Islet precursor cell (in vitro differentiated cells): ENCODE measurements at regions not wholly inside any gene's neighbourhood (a gene's known extent, or its start where the extent isn't known, plus 50 kb on each side); places are given as distances from the start of the nearest gene placed in this dataset.
"Not testable (repeated sequence)": the region's sequence is repeated elsewhere in the genome, so short reads cannot be mapped to it uniquely, and the experiment has no call there.

ENCODE experiments used
- DNase-seq: peaks from one replicate; pipeline ENCODE4 v3.0.0-alpha.2; 2018

GRCh38 chr1:25020851-25021590 is 90.9 kb upstream of the RUNX3 start:
- no peak for DNase-seq

DNA sequence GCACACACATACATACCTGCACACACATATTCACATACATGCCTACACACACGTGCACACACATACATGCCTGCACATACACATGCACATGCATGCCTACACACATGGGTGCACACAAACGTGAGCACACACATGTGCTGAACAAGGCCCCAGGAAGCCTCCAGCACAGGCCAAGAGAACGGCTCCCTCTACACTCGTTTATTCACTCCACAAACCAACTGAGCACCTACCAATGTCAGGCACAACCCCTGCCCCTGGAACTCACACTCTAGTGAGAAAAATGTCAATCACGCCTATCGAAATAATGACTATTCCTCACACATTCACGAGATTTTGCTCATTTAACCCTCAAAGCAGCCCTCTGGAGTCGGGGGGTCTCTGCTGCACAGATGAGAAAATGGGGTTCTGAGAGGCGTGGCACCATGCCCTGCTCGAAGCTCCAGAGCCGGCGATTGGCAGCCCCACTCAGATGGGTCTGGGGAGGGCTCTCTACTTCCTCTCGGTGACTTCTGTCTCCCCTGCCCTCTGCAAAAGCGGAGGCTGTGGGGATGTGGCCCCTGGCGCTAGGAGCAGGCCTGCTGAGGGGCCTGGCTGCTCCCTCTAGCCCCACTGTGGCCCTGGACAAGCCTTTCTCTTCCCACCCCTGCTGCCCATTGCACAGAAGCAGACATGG is 90.2 kb upstream of the RUNX3 start:
- no peak for DNase-seq

DNA sequence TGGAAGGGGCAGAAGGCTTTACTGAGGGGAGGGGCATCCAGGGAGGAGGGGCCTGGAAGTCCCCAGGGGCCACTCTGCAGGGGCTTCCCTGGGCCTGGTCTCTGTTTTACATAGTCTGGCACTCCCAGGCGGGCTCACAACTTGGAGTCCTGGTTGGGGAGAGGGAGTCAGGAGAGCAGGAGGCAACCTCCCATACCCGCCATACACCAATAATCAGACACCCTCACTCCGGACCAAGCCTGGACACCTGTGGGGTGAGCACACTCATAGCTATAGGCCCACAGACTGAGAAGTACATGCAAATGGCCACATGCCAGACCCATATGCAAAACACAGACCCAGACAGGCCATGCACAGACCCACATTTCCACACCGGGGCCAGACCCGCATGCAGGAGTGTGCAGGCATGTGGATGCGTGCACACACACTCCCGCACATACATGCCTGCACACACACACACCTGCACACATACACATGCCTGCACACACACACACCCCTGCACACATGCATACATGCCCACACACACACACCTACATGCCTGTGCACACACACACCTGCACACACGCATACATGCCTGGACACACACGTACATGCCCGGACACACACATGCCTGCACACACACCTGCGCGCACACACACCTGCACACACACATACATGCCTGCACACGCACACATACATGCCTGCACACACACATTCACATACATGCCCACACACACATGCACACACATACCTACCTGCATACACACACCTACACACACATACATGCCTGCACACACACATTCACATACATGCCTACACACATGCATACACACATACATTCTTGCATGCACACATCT is 89.5 kb upstream of the RUNX3 start:
- DNase-seq = no peak

DNA sequence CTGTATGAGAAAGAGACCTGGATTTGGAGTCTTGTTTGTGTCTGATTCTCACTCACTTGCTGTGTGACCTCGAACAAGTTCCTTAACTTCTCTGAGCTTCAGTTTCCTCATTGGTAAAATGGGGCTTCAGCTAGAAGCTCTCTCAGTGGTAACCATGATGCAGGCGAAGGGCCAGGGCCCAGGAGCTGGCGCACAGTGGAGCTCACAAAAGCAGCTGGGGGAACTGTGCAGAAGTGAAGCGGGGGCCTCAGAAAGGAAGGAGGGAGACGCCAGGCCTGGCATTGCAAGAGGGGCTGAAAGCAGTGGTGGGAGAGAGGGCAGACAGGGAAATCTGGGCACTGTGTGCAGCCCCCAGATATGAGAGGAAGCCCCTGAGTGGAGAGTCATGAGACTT is 88.9 kb upstream of the RUNX3 start:
- DNase-seq = no peak

DNA sequence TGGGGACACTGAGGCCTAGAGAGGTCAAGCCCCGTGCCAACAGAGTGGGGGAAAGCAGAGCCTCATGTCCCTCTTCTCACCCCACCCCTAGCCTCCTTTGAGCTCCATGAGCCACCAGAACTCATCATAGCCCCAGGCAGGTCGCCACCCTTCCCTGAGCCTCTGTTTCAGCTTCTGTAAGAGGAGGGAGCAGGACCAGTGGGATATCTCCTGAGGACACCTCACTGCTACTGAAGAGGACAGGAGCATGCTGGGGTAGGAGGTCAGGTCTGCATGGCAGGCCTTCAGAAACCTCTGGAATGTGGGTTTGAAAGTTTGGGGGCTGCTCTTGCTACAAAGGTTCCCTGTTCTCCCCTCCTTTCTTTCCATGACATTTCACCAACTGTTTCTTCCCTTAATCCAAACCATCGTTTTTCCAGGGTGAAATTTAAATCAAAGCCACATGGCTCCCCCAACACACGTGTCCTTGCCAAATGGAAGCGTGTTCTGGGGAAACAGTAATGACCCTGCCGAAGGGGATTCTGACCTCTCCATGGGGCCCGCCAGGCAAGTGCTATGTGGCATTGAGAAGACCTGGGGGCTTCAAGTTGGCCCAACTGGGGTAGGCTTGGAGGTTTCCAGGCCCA is 88.1 kb upstream of the RUNX3 start:
- no peak for DNase-seq

DNA sequence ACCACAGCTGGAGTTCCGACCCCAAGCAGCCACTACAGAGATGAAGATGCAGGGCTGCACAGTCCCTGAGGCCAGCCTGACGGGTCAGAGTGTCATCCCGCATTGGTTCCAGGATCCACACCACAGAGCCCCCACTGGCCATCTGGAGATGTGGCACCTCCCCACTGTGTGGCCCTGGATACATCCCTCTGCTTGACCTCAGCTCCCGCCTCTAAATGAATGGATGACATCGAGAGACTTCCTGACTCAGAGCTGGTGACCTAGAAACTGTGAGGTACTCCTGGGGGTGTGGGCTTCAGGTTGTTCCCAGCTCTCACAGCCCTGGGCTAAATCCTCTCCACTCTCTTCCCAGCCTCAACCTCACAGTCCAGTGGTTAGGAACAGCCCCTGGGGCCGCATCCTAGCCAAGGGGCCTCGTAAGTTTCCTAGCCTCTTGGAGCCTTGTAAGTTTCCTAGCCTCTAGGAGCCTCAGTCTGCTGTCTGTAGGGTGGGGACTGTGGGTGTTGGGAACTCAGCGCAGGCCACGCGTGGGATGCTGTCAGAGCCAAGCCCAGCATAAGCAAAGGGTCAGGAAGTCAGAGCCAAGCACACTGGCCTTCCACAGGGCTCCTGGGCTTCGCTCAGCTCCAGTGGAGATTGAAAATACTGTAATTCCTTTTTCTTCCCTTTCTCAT is 87.5 kb upstream of the RUNX3 start:
- DNase-seq = peak; percentile 88

DNA sequence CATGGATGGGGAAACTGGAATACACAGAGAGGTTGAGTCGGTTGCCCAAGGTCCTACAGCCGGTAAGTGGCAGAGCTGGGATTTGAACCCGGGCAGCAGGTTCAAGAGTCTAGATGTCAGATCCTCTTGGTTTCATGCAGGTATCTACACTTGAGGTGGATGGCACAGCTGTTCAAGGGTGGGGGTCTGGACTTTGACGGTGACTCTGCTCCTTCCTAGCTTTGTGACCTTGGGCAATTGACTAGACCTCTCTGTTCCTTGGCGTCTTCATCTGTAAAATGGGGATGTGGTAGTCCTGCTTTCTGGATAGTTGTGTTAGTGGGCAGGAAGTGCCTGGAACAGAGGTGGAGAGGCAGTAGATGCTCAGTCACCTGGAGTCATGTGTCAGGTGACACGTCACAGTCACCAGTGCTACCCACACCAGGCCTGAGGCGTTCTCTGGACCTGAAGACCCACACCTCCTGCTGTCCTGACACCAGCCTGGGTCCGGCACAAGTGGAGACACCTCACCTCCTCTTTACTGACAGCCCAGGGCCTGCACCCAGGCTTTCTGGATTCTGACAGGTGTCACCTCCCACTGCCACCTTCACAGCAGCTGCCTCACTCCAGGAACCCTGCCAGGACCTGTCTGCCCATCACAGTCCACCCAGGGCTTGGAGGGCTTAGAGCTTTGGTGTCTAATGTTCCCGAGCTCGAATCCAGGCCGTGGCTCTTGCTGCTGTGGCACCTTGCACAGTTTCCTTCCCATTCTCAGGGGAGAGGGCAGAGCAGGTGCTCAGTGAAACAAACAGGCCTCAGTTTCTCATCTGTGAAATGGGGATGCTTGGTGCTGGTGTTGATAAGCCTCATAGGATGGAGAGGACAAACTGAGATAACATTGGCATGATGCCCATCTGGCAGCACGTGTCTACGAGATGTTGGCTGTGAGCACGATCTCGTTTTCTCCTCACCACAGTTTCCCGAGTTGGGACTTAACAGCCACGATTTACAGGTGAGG is 83.2 kb upstream of the RUNX3 start:
- DNase-seq = no peak

GRCh38 chr1:25011943-25012638 is 82.0 kb upstream of the RUNX3 start:
- DNase-seq = no peak

GRCh38 chr1:25011275-25011674 is 81.2 kb upstream of the RUNX3 start:
- DNase-seq = no peak

DNA sequence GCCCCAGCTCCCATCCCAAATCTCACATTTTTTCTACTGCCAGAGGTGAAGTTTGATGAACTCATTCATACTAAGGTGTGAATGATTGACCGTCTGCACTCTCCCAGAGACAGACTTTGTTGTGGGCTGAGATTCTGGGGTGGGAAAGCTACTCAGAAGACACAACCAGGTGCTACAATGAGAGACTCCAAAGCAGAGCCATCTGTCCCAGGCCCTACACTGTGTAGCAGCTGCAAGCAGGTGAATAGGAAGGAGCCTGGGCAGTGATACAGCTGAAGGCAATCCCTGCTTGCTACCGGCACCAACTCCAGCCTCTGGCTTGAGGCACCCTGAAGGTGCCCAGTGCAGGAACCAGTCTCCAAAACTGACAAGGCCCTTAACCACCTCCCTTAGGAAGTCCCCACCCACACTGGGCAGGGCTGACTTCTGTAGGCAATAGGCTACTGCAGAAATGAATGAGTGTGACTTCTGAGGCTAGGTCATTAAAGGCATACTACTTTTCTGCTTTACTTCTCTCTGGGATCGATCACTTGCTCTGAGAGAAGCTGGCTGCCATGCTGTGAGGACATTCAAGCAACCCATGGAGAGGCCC is 79.7 kb upstream of the RUNX3 start:
- no peak for DNase-seq

GRCh38 chr1:25008192-25008485 is 78.1 kb upstream of the RUNX3 start:
- DNase-seq = no peak

GRCh38 chr1:25007390-25008191 is 77.5 kb upstream of the RUNX3 start:
- DNase-seq = not testable (repeated sequence)

- no peak for DNase-seq
These were observed 76.7 kb upstream of the RUNX3 start for GRCh38 chr1:25006770-25007169.

- DNase-seq = no peak
These were observed 74.3 kb upstream of the RUNX3 start for GRCh38 chr1:25004355-25004754.

GRCh38 chr1:25003457-25004190 is 73.5 kb upstream of the RUNX3 start:
- no peak for DNase-seq

DNA sequence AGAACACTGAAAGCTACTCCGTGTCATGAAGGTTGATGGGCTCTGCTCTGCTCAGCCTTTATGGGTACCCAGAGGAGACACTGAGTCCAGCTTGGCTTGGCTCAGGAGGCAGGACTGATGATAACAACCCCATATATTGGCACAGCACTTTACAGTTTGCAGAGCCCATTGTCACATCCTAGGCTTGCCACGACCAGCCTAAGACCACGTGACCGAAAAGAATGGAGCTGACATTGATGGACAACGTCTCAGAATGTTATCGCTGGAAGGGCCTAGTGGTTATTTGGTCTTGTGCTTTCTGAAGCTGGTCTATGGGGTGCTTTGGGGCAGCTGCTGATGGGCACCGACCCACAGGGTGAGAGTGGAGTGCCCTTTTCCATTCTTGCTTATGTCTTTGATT is 72.9 kb upstream of the RUNX3 start:
- no peak for DNase-seq

- DNase-seq = no peak
These were observed 71.2 kb upstream of the RUNX3 start for GRCh38 chr1:25001125-25001915.

DNA sequence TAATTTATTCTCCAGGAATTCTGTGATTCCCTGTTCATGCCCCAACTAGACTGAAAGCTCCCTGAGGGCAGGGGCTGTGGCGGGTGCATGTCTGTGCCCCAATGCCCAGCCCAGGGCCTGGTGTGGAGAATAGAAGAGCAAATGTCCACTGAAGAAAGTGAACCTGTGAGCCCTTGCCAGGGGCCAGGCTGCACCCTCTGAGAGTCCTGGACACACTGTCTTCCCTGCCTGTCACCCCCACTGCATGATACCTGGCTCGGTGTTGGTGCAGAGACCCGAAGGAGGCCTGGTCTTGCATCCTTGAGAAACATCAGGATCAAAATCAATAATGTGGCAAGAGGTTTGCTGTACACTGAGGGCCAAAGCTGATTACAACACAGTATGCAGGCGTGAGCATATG is 69.8 kb upstream of the RUNX3 start:
- no peak for DNase-seq
